ENCODE measurements at regions not wholly inside any gene's neighbourhood (a gene's known extent, or its start where the extent isn't known, plus 50 kb on each side); places are given as distances from the start of the nearest gene placed in this dataset.
"Not testable (repeated sequence)": the region's sequence is repeated elsewhere in the genome, so short reads cannot be mapped to it uniquely, and the experiment has no call there.

DNA sequence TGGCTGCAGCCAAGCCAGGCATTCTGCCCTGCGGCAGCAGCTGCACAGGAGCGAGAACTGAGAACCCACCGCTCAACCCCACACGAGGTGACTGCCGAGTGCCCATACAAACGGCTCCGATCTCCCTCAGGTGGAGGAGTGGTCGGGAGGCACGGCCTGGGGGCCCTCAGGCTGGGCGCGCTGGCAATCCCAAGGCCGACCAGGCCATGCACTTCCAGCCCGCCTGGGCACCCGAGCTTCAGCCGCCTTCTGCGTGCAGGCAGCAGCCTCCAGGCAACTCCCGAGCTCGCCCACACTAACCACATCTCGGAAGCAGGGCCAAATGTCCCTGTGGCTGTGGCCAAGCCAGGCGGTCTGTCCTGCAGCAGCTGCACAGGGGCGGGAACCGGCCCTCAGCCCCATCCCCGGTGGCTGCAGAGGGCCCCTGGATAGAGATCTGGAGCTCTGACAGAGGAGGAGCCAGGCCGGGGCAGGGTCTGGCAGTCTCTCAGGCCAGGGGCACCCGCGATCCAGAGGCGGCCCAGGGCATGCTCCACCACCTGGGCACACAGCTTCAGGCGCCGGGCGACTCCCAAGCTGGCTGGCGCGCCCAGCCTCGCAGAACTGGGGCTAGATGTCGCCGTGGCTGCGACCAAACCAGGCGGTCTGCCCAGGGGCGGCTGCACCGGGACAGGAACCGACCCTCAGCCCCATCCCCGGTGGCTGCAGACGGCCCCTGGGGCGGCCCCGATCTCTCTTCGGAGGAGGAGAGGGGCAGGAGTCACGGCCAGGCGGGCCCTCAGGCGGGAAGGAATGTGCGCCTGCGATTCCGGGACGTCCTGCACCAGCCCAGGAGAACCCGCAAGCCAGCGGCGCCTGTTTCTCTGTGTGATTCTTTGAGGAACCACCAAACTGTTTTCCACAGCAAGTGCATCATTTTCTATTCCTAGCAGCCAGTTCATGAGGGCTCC is 538.0 kb downstream of the CWH43 start:
- H3K4me3 Mint-ChIP-seq; H3K4me1 Mint-ChIP-seq (ENCODE audit: low read depth); H3K36me3 Mint-ChIP-seq (ENCODE audit: low read depth); H3K27me3 Mint-ChIP-seq (ENCODE audit: low read depth); H3K9me3 Mint-ChIP-seq; H3K27ac Mint-ChIP-seq; DNase-seq (ENCODE audit: low spot score): not testable (repeated sequence)

DNA sequence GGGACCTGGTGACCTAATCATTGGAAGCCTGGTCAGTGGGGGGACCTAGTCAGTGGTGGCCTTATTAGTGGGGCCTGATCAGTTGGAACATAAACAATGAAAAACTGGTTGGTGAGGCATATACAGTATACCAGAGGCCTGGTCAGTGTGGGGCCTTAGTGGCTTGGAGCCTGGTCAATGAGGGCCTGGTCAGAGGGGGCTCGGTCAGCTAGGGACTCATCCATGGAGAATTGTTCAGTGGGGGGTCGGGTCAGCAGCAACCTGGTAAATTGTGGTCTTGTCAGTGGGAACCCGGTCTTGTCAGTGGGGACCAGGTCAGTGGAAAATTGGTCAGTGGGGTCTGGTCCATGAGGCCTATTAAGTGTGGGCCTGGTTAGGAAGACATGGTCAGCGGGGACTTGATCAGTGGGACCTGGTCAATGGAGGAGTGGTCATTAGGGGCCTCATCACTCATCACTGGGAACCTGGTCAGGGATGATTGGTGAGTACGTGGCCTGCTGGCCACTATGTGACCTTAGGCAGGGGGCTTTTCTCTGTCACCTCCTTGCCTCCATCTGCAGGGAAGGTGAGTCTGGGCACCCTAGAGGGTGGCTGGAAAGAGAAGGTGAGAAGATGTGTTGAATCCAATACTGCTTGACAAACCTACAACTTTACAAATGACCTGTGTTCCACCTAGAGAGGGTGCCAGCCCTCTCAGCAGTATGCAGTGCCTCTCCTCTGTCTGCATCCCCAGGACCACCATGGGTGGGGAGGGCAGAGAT is 573.0 kb downstream of the CWH43 start:
- H3K9me3 Mint-ChIP-seq: peaks cover 31% of the 10 kb centered on the region
- H3K4me3 Mint-ChIP-seq; DNase-seq (ENCODE audit: low spot score); H3K4me1 Mint-ChIP-seq (ENCODE audit: low read depth); H3K36me3 Mint-ChIP-seq (ENCODE audit: low read depth); H3K27ac Mint-ChIP-seq; H3K27me3 Mint-ChIP-seq (ENCODE audit: low read depth): not testable (repeated sequence)

- peaks cover 24% of the 10 kb centered on the region for H3K9me3 Mint-ChIP-seq
- DNase-seq (ENCODE audit: low spot score); H3K27me3 Mint-ChIP-seq (ENCODE audit: low read depth); H3K36me3 Mint-ChIP-seq (ENCODE audit: low read depth); H3K27ac Mint-ChIP-seq; H3K4me3 Mint-ChIP-seq; H3K4me1 Mint-ChIP-seq (ENCODE audit: low read depth): not testable (repeated sequence)
Observed at GRCh38 chr4:49560131-49560816, 574.2 kb downstream of the CWH43 start.

- H3K4me1 Mint-ChIP-seq (ENCODE audit: low read depth); H3K36me3 Mint-ChIP-seq (ENCODE audit: low read depth); H3K4me3 Mint-ChIP-seq; H3K27me3 Mint-ChIP-seq (ENCODE audit: low read depth); H3K27ac Mint-ChIP-seq; DNase-seq (ENCODE audit: low spot score): not testable (repeated sequence)
- peaks cover 24% of the 10 kb centered on the region for H3K9me3 Mint-ChIP-seq
Observed at GRCh38 chr4:49560883-49561282, 574.8 kb downstream of the CWH43 start.

- DNase-seq (ENCODE audit: low spot score); H3K36me3 Mint-ChIP-seq (ENCODE audit: low read depth); H3K4me3 Mint-ChIP-seq; H3K27me3 Mint-ChIP-seq (ENCODE audit: low read depth); H3K27ac Mint-ChIP-seq; H3K4me1 Mint-ChIP-seq (ENCODE audit: low read depth): not testable (repeated sequence)
- H3K9me3 Mint-ChIP-seq: peaks cover 49% of the 10 kb centered on the region
Observed at GRCh38 chr4:49570248-49570647, 584.2 kb downstream of the CWH43 start.

DNA sequence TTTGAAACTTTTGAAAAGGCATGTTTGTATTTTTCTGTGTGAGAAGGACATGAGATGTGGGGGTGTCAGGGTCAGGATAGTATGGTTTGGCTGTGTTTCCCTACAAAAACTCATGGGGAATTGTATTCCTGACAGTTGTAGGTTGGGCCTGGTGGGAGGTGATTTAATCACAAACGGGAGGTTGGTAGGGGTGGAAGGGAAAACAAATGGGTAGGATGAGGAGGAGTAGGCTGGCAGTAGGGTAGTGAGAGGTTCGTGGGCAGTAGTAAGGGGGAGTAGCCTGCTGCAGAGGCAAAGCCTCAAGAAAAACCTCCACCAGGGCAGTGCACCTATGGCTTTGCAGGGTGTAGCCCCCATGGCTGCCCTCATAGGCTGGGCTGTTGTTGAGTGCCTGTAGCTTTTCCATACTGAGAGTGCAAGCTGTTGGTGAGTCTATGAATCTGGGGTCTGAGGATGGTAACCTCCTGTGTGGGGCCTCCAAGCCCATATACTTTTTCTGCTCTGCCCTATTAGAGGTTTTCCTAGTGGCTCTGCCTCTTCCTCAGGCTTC is 587.7 kb downstream of the CWH43 start:
- not testable (repeated sequence) for H3K4me3 Mint-ChIP-seq; H3K27ac Mint-ChIP-seq; H3K4me1 Mint-ChIP-seq (ENCODE audit: low read depth); H3K27me3 Mint-ChIP-seq (ENCODE audit: low read depth); H3K36me3 Mint-ChIP-seq (ENCODE audit: low read depth); DNase-seq (ENCODE audit: low spot score)
- H3K9me3 Mint-ChIP-seq: peaks cover 59% of the 10 kb centered on the region

DNA sequence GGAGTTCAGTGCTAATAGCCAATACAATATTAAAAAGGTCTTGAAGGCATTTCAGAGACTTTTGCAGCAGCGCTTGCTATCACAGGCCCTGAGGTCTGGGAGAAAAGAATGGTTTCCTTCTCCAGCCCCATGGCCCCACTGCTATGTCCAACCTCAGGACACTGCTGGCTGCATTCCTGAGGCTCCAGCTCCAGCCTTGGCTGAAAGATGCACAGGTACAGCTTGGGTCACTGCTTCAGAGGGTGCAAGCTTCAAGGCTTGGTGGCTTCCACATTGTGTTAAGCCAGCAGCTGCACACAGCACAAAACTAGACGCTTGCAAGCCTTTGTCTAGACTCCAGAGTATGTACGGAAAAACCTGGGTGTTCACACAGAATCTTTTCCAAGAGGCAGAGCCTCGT is 589.2 kb downstream of the CWH43 start:
- H3K9me3 Mint-ChIP-seq: peaks cover 60% of the 10 kb centered on the region
- H3K27me3 Mint-ChIP-seq (ENCODE audit: low read depth): not testable (repeated sequence)

DNA sequence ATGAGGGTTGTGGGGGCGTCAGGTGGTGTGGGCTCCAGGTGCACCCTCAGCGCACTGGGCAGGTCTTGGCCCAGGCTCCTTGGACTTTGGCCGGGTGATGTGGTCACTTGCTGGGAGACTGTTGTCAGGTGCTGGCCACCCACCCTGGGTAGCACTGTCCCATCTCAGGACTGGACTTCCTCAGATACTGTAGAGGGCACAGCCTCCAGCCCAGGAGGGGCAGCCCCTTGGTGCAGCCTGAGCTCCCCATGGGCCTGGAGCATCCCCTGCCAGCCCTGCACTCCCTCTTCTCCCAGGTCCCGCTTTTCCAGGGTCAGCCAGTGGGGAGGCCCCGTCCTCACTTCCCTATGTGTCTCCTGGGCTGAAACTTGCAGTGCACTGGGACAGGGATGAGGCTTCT is 592.3 kb downstream of the CWH43 start:
- not testable (repeated sequence) for H3K4me1 Mint-ChIP-seq (ENCODE audit: low read depth); H3K27me3 Mint-ChIP-seq (ENCODE audit: low read depth); DNase-seq (ENCODE audit: low spot score); H3K4me3 Mint-ChIP-seq; H3K36me3 Mint-ChIP-seq (ENCODE audit: low read depth); H3K27ac Mint-ChIP-seq
- peaks cover 42% of the 10 kb centered on the region for H3K9me3 Mint-ChIP-seq

More for the DNA sequence above, 589.2 kb downstream of the CWH43 start:
- DNase-seq (ENCODE audit: low spot score); H3K27ac Mint-ChIP-seq; H3K36me3 Mint-ChIP-seq (ENCODE audit: low read depth); H3K4me3 Mint-ChIP-seq; H3K4me1 Mint-ChIP-seq (ENCODE audit: low read depth): not testable (repeated sequence)

GRCh38 chr4:49578899-49579298 is 592.8 kb downstream of the CWH43 start:
- not testable (repeated sequence) for H3K27me3 Mint-ChIP-seq (ENCODE audit: low read depth); H3K4me1 Mint-ChIP-seq (ENCODE audit: low read depth); H3K4me3 Mint-ChIP-seq; H3K36me3 Mint-ChIP-seq (ENCODE audit: low read depth); H3K27ac Mint-ChIP-seq; DNase-seq (ENCODE audit: low spot score)
- H3K9me3 Mint-ChIP-seq: peaks cover 37% of the 10 kb centered on the region

DNA sequence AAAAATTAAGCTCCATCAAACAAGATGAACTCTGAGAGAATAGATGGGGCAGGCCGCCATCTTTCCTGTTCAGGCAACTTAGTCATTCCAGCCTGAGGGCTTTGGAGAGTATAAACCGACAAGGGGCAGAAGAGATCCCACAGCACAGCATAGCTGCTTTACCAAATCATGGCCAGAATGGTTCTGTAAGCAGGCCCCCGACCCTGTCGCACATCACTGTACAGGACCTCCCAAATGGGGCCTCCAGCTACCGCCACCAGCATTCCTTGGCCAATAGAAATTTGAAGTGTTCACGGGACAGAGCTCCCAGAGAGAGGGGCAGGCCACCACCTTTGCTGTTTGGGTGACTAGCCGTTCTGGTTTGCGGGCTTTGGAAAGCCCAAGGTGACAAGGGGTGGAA is 594.1 kb downstream of the CWH43 start:
- H3K4me3 Mint-ChIP-seq; H3K4me1 Mint-ChIP-seq (ENCODE audit: low read depth); DNase-seq (ENCODE audit: low spot score); H3K27ac Mint-ChIP-seq; H3K27me3 Mint-ChIP-seq (ENCODE audit: low read depth); H3K36me3 Mint-ChIP-seq (ENCODE audit: low read depth): not testable (repeated sequence)
- peaks cover 28% of the 10 kb centered on the region for H3K9me3 Mint-ChIP-seq

DNA sequence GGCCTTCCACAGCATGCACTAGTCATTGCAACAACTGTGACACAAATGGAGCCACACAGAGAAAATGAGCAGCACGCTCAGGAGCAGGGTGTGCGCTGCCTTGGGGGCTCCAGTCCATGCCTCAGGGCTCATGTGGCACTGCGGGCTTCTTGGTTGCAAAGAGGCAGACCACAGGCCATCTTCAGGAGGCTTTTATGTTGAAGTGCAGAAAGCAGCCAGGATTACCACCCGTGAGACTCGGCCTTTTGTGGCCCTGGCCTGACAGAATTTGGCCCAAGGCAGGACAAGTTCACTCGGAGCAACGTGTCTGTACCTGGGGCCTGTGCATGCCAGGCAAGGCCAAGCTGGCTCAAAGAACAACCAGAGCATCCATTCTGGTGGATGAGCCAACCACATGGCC is 602.3 kb downstream of the CWH43 start:
- H3K4me1 Mint-ChIP-seq (ENCODE audit: low read depth); H3K27ac Mint-ChIP-seq; DNase-seq (ENCODE audit: low spot score); H3K36me3 Mint-ChIP-seq (ENCODE audit: low read depth); H3K9me3 Mint-ChIP-seq; H3K4me3 Mint-ChIP-seq; H3K27me3 Mint-ChIP-seq (ENCODE audit: low read depth): not testable (repeated sequence)

- not testable (repeated sequence) for H3K36me3 Mint-ChIP-seq (ENCODE audit: low read depth)
Observed at GRCh38 chr4:49618436-49618835, 632.4 kb downstream of the CWH43 start.

GRCh38 chr4:49626478-49626877 is 640.4 kb downstream of the CWH43 start:
- DNase-seq (ENCODE audit: low spot score); H3K4me1 Mint-ChIP-seq (ENCODE audit: low read depth); H3K4me3 Mint-ChIP-seq; H3K36me3 Mint-ChIP-seq (ENCODE audit: low read depth); H3K27ac Mint-ChIP-seq; H3K27me3 Mint-ChIP-seq (ENCODE audit: low read depth): not testable (repeated sequence)
- H3K9me3 Mint-ChIP-seq: peaks cover 20% of the 10 kb centered on the region

More at GRCh38 chr4:49618436-49618835, 632.4 kb downstream of the CWH43 start:
- not testable (repeated sequence) for DNase-seq (ENCODE audit: low spot score); H3K27ac Mint-ChIP-seq; H3K27me3 Mint-ChIP-seq (ENCODE audit: low read depth); H3K4me1 Mint-ChIP-seq (ENCODE audit: low read depth); H3K4me3 Mint-ChIP-seq; H3K9me3 Mint-ChIP-seq
